Gastrocnemius medialis (tissue), 4 donors: ENCODE measurements at regions not wholly inside any gene's neighbourhood (a gene's known extent, or its start where the extent isn't known, plus 50 kb on each side); places are given as distances from the start of the nearest gene placed in this dataset.

Source experiments
- ATAC-seq, 2 donors: fragments of 150-250 bp; one replicate each; pipeline ENCODE4 v1.9.1; 2016
- DNase-seq, 2 donors: peaks; one replicate each; pipeline ENCODE4 v3.0.0-alpha.2; 2019
- H3K27ac ChIP-seq, 4 donors: fragments of 200-600 bp; sonication (generic); 1 replicate in 1 of 4; 2 replicates in 3 of 4; pipeline ENCODE4 v1.5.1; 2016 to 2018; ENCODE audit warnings: mild to moderate bottlenecking in 2 of 4, moderate library complexity in 1 of 4
- H3K27me3 ChIP-seq, 3 donors: fragments of 200-600 bp; sonication (generic) in 2 of 3; 1 replicate in 1 of 3; 2 replicates in 2 of 3; pipeline versions ENCODE4 v1.5.1 to v1.6.0; 2016 to 2019; ENCODE audit warnings: mild to moderate bottlenecking in 1 of 3, moderate library complexity in 1 of 3
- H3K36me3 ChIP-seq, 2 donors: fragments of 200-600 bp; sonication (generic) in 1 of 2; one replicate each; pipeline ENCODE4 v1.5.1; 2017 to 2018
- H3K4me1 ChIP-seq, 2 donors: fragments of 200-600 bp; sonication (generic) in 1 of 2; one replicate each; pipeline ENCODE4 v1.5.1; 2016 to 2017; ENCODE audit warnings: mild to moderate bottlenecking in 2 of 2
- H3K4me3 ChIP-seq, 4 donors: fragments of 200-600 bp; sonication (generic) in 3 of 4; 1 replicate in 1 of 4; 2 replicates in 3 of 4; pipeline ENCODE4 v1.5.1; 2016 to 2019; ENCODE audit warnings: mild to moderate bottlenecking in 2 of 4
- H3K9me3 ChIP-seq, 3 donors: fragments of 200-600 bp; sonication (generic) in 2 of 3; 1 replicate in 1 of 3; 2 replicates in 2 of 3; pipeline ENCODE4 v1.5.1; 2016 to 2019
- POLR2A ChIP-seq, 2 donors: fragments of 450-650 bp; IDR thresholded peaks; one replicate each; pipeline ENCODE4 v1.6.1; 2017; ENCODE audit warnings: antibody characterized with exemption in 2 of 2, mild to moderate bottlenecking in 2 of 2, moderate library complexity in 2 of 2
- in situ Hi-C, 4 donors: fragments of 200-750 bp; cut with MboI; loops; one replicate each; pipeline versions ENCODE4 v1.15.0 to v1.8.0; 2017; ENCODE audit warnings: low sequenced_read_pairs in 4 of 4
- intact Hi-C: fragments of 100-400 bp; cut with DNase I; formaldehyde crosslinking; loops from one replicate; pipeline ENCODE4 v1.15.1; 2023; ENCODE audit warnings: low total_unique reads
- TF ChIP-seq, protein P1 (sequence below), 5 experiments: fragments of 450-650 bp in 3 of 5; fragments of 200-600 bp in 2 of 5; sonication (generic) in 2 of 5; IDR thresholded peaks in 4 of 5; conservative IDR thresholded peaks in 1 of 5; 1 replicate in 4 of 5; 2 replicates in 1 of 5; pipeline ENCODE4 v1.5.1; 2016 to 2019; ENCODE audit warnings: antibody characterized with exemption in 5 of 5, mild to moderate bottlenecking in 3 of 5, moderate library complexity in 3 of 5

DNA sequence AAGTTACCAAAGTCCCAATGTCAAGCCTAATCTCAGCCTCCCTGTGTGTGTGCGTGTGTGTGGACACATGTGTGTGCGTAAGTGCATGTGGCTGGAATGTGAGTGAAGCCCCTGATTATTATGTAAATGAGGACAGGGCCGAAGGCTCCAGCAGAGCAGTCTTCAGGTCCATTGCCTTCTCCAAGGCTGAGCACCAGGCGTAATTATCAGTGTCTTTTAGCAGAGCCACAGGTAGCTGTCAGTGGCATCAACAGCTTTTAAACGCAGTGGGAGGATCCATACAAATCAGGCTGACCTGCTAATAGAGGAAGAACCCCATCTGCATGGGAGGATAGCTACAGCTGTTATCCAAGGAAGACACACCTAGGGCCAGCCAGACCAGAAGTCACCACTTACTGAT is 324.3 kb upstream of the MOCS1 start:
- H3K27ac ChIP-seq, result no peak overlapping the region
- in situ Hi-C loops (no loop called here), intact Hi-C loops (no loop called here)
- no peaks in the 10 kb centered on the region for H3K36me3 ChIP-seq
- TF ChIP-seq POLR2A (IDR thresholded peaks at IDR 0.05), result no peak
- TF ChIP-seq, protein P1, sequence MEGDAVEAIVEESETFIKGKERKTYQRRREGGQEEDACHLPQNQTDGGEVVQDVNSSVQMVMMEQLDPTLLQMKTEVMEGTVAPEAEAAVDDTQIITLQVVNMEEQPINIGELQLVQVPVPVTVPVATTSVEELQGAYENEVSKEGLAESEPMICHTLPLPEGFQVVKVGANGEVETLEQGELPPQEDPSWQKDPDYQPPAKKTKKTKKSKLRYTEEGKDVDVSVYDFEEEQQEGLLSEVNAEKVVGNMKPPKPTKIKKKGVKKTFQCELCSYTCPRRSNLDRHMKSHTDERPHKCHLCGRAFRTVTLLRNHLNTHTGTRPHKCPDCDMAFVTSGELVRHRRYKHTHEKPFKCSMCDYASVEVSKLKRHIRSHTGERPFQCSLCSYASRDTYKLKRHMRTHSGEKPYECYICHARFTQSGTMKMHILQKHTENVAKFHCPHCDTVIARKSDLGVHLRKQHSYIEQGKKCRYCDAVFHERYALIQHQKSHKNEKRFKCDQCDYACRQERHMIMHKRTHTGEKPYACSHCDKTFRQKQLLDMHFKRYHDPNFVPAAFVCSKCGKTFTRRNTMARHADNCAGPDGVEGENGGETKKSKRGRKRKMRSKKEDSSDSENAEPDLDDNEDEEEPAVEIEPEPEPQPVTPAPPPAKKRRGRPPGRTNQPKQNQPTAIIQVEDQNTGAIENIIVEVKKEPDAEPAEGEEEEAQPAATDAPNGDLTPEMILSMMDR (IDR thresholded peaks at IDR 0.05 in 4 of 5, conservative IDR thresholded peaks at IDR 0.05 in 1 of 5), result no peak
- H3K27me3 ChIP-seq, result no peaks in the 10 kb centered on the region
- H3K4me3 ChIP-seq, result no peak overlapping the region
- H3K9me3 ChIP-seq, result no peaks in the 10 kb centered on the region
- DNase-seq (no peak), ATAC-seq (no peak)
- no peaks in the 10 kb centered on the region for H3K4me1 ChIP-seq

DNA sequence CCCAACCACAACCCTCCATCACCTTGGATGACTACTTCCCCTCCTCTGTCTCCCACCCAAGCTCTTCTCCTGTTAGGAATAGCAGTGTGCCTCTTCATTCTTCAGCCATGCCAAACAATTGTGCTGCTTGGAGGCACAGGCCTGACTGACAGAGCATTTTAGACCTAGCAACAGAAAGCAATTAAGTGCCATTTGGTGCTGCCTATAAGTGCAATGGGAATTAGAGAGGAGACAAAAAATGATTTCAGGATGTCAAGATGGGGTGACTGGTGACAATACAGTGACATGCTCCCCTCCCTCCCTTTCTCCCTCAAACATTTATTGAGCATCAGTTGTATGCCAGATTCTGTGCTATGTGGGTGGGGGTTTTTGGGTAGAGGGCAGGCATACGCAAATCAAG is 322.6 kb upstream of the MOCS1 start:
- ATAC-seq (no peak), DNase-seq (no peak)
- Histone ChIP-seq H3K4me1 (no peaks in the 10 kb centered on the region), H3K36me3 (no peaks in the 10 kb centered on the region), H3K4me3 (no peak overlapping the region), H3K9me3 (no peaks in the 10 kb centered on the region), H3K27ac (no peak overlapping the region), H3K27me3 (no peaks in the 10 kb centered on the region)
- TF ChIP-seq POLR2A (IDR thresholded peaks at IDR 0.05), result no peak
- TF ChIP-seq, protein P1 (IDR thresholded peaks at IDR 0.05 in 4 of 5, conservative IDR thresholded peaks at IDR 0.05 in 1 of 5), result no peak
- intact Hi-C loops (no loop called here), in situ Hi-C loops (no loop called here)

DNA sequence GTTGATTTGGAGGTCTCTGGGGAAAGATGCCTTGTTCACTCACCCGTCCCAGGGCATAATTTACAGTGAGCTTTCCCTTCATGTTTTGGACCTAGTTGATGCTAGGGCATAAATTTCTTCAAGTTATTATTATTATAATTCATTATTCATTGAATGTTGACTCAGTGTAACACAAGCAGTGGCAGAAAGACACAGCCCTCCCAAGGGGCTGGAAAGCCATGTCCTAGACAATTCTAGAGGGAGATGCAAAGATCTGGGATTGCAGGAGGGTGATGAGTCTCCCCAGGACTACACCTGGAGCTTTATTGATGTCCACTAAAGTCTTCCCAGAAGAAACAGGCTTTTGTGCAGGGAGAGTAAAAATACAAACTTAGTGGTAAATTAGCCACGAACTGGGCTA is 322.0 kb upstream of the MOCS1 start:
- in situ Hi-C loops, result no loop called here
- no peak for ATAC-seq
- H3K27me3 ChIP-seq, result no peaks in the 10 kb centered on the region

DNA sequence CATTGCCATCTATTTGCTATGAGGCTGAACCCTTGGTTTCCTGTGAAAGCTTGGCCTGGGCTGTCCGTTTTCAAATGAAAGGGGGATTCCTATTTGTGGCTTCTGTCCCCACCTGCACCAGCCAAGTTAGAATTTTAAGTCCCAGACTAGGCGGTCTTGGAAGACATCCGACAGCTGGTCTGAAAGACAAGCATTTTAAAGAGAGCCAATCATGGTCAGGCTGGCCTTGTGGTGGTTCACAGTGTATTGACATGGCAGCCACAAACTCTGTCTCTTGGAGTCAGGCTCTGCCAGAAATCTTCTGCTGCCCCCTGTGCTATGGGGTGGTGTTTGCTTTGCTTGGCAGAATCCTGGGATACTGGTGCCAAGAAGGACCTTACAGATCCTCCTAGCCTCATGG is 319.2 kb upstream of the MOCS1 start:
- in situ Hi-C loops, result no loop called here
- H3K36me3 ChIP-seq, result no peaks in the 10 kb centered on the region
- TF ChIP-seq, protein P1 (IDR thresholded peaks at IDR 0.05 in 4 of 5, conservative IDR thresholded peaks at IDR 0.05 in 1 of 5), result no peak
- TF ChIP-seq POLR2A (IDR thresholded peaks at IDR 0.05), result no peak
- intact Hi-C loops, result no loop called here
- no peaks in the 10 kb centered on the region for H3K27me3 ChIP-seq
- no peaks in the 10 kb centered on the region for H3K4me1 ChIP-seq
- H3K27ac ChIP-seq, result no peak overlapping the region
- DNase-seq (no peak), ATAC-seq (no peak)
- H3K4me3 ChIP-seq, result no peak overlapping the region
- H3K9me3 ChIP-seq, result no peaks in the 10 kb centered on the region

More for the DNA sequence above, 322.0 kb upstream of the MOCS1 start:
- no peaks in the 10 kb centered on the region for H3K36me3 ChIP-seq
- no peaks in the 10 kb centered on the region for H3K4me1 ChIP-seq
- TF ChIP-seq POLR2A (IDR thresholded peaks at IDR 0.05), result no peak
- TF ChIP-seq, protein P1 (IDR thresholded peaks at IDR 0.05 in 4 of 5, conservative IDR thresholded peaks at IDR 0.05 in 1 of 5), result no peak
- no peak for DNase-seq
- H3K4me3 ChIP-seq, result no peak overlapping the region
- H3K27ac ChIP-seq, result no peak overlapping the region
- no peaks in the 10 kb centered on the region for H3K9me3 ChIP-seq
- intact Hi-C loops, result no loop called here

DNA sequence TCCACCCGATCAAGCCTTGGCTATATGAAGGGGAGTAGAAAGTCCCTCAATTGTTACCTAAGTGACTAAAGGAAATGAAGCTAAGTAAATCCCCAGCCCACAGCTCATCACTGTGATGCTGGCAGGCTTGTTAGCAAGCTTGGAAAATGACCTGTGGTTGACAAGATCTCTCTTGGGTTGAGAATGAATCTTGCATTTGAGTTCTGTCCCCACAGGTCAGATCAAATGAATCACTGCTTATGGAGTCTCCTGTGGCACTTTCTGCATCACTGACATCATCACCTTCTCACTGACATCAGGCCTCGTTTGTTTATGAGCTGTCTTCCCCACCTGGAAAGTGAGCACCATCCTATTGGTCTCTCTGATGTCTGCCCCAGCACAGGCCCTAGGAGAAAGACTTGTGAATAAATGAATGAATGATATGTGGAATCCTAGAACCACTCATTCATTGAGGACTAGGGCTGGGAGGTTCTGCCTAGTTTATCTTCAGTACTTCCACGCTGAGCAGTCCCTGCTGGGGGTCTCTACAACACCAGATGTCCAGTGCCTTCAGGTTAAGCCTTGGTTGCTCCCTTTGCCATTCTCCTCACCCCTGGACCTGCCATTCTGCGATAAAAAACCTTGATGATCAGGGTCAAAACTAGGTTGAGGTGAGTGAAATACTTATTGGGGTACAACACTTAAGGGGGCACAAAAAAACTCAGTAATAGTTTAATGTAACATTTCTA is 318.4 kb upstream of the MOCS1 start:
- Histone ChIP-seq H3K9me3 (no peaks in the 10 kb centered on the region), H3K36me3 (no peaks in the 10 kb centered on the region), H3K4me3 (no peak overlapping the region), H3K27me3 (no peaks in the 10 kb centered on the region), H3K4me1 (no peaks in the 10 kb centered on the region), H3K27ac (no peak overlapping the region)
- ATAC-seq (no peak), DNase-seq (no peak)
- in situ Hi-C loops (no loop called here), intact Hi-C loops (no loop called here)
- no peak for TF ChIP-seq POLR2A (IDR thresholded peaks at IDR 0.05)
- TF ChIP-seq, protein P1 (IDR thresholded peaks at IDR 0.05 in 4 of 5, conservative IDR thresholded peaks at IDR 0.05 in 1 of 5), result no peak
